CD14-positive monocyte (primary cell): ENCODE measurements at regions not wholly inside any gene's neighbourhood (a gene's known extent, or its start where the extent isn't known, plus 50 kb on each side); places are given as distances from the start of the nearest gene placed in this dataset.

ENCODE experiments used
- DNase-seq, 3 donors: peaks; one replicate each; pipeline ENCODE4 v3.0.0-alpha.2; 2011 to 2022
- H2AFZ ChIP-seq: 2 replicates; pipeline ENCODE4 v1.6.0; 2012; ENCODE audit warnings: mild to moderate bottlenecking, low read depth, low read length, inconsistent platforms; ENCODE audit not compliant: insufficient read depth, poor library complexity, severe bottlenecking
- H3K27ac ChIP-seq, 2 donors: 1 replicate in 1 of 2; 2 replicates in 1 of 2; pipeline ENCODE4 v1.5.1; 2012 to 2013; ENCODE audit warnings: low read length in 2 of 2, control low read depth in 1 of 2, inconsistent platforms in 1 of 2, low read depth in 1 of 2, mild to moderate bottlenecking in 1 of 2
- H3K27me3 ChIP-seq, 2 donors: one replicate each; pipeline versions ENCODE4 v1.6.0 to v1.6.1; 2011 to 2013; ENCODE audit warnings: low read length in 2 of 2; ENCODE audit not compliant: control insufficient read depth in 2 of 2, insufficient read depth in 2 of 2
- H3K36me3 ChIP-seq, 2 donors: replicated peaks in 1 of 2; 1 replicate in 1 of 2; 2 replicates in 1 of 2; pipeline versions ENCODE4 v1.5.1 to v1.6.1; 2012 to 2013; ENCODE audit warnings: low read length in 2 of 2, control low read depth in 1 of 2, inconsistent platforms in 1 of 2, mild to moderate bottlenecking in 1 of 2; ENCODE audit not compliant: insufficient read depth in 2 of 2, control insufficient read depth in 1 of 2
- H3K4me1 ChIP-seq, 2 donors: 1 replicate in 1 of 2; 2 replicates in 1 of 2; pipeline versions ENCODE4 v1.5.1 to v1.6.1; 2012 to 2013; ENCODE audit warnings: low read length in 2 of 2, control low read depth in 1 of 2, inconsistent platforms in 1 of 2, mild to moderate bottlenecking in 1 of 2, moderate library complexity in 1 of 2; ENCODE audit not compliant: insufficient read depth in 2 of 2, control insufficient read depth in 1 of 2
- H3K4me2 ChIP-seq: replicated peaks from 2 replicates; pipeline ENCODE3; 2012; ENCODE audit warnings: low read length, moderate library complexity, mild to moderate bottlenecking; ENCODE audit not compliant: poor library complexity, severe bottlenecking; ENCODE audit errors: extremely low read depth
- H3K4me3 ChIP-seq, 3 experiments: fragments of 200-600 bp in 1 of 3; sonication (generic) in 1 of 3; replicated peaks in 1 of 3; 1 replicate in 2 of 3; 2 replicates in 1 of 3; pipeline ENCODE4 v1.5.1; 2011 to 2013; ENCODE audit warnings: low read length in 3 of 3, mild to moderate bottlenecking in 3 of 3, control low read depth in 2 of 3, low read depth in 2 of 3, inconsistent platforms in 1 of 3, moderate library complexity in 1 of 3
- H3K79me2 ChIP-seq: 2 replicates; pipeline ENCODE4 v1.6.0; 2012; ENCODE audit warnings: mild to moderate bottlenecking, control low read depth, inconsistent platforms, low read length, moderate library complexity; ENCODE audit not compliant: insufficient read depth
- H3K9ac ChIP-seq: 2 replicates; pipeline ENCODE4 v1.6.0; 2017; ENCODE audit warnings: low read length, mild to moderate bottlenecking; ENCODE audit not compliant: insufficient read depth, poor library complexity, severe bottlenecking
- H3K9me3 ChIP-seq, 2 donors: replicated peaks in 1 of 2; 1 replicate in 1 of 2; 2 replicates in 1 of 2; pipeline versions ENCODE4 v1.5.1 to v1.6.1; 2012 to 2013; ENCODE audit warnings: low read length in 2 of 2, control low read depth in 1 of 2; ENCODE audit not compliant: control insufficient read depth in 1 of 2, insufficient read depth in 1 of 2
- H4K20me1 ChIP-seq: 2 replicates; pipeline ENCODE4 v1.6.0; 2012; ENCODE audit warnings: mild to moderate bottlenecking, low read length, control low read depth, moderate library complexity; ENCODE audit not compliant: insufficient read depth
- H3K27ac Mint-ChIP-seq, 7 donors: one replicate each; pipeline ENCODE4 v1.8.0; 2020; ENCODE audit warnings: mild to moderate bottlenecking in 7 of 7, mixed read lengths in 7 of 7, moderate library complexity in 6 of 7, inconsistent platforms in 2 of 7
- H3K27me3 Mint-ChIP-seq, 3 donors: one replicate each; pipeline ENCODE4 v1.8.0; 2021 to 2022; ENCODE audit warnings: low read depth in 3 of 3, mild to moderate bottlenecking in 3 of 3, mixed read lengths in 3 of 3, moderate library complexity in 3 of 3, inconsistent platforms in 1 of 3
- H3K36me3 Mint-ChIP-seq, 2 donors: one replicate each; pipeline ENCODE4 v1.8.0; 2020; ENCODE audit warnings: mixed read lengths in 2 of 2, inconsistent platforms in 1 of 2, mild to moderate bottlenecking in 1 of 2
- H3K4me1 Mint-ChIP-seq: one replicate; pipeline ENCODE4 v1.8.0; 2020; ENCODE audit warnings: mild to moderate bottlenecking, mixed read lengths
- H3K4me3 Mint-ChIP-seq, 2 donors: one replicate each; pipeline ENCODE4 v1.8.0; 2020; ENCODE audit warnings: mild to moderate bottlenecking in 2 of 2, mixed read lengths in 2 of 2, moderate library complexity in 1 of 2
- H3K9me3 Mint-ChIP-seq, 7 donors: one replicate each; pipeline ENCODE4 v1.8.0; 2020 to 2022; ENCODE audit warnings: mixed read lengths in 7 of 7, mild to moderate bottlenecking in 6 of 7, moderate library complexity in 6 of 7, inconsistent platforms in 2 of 7
- WGBS: methylation state at CpG from one replicate; pipeline ENCODE4 v1.1.5; 2013; ENCODE audit warnings: missing lambda C conversion rate; ENCODE audit not compliant: insufficient coverage; 5-methylcytosine and 5-hydroxymethylcytosine counted together
- intact Hi-C, 2 donors: fragments of 100-400 bp; cut with micrococcal nuclease; formaldehyde crosslinking; loops; one replicate each; pipeline versions ENCODE4 v1.15.0 to v1.15.1; 2023
- TF ChIP-seq, protein P1 (sequence below): fragments of 200-600 bp; IDR thresholded peaks from one replicate; pipeline ENCODE4 v1.8.0; 2022; ENCODE audit warnings: antibody characterized with exemption, mild to moderate bottlenecking

DNA sequence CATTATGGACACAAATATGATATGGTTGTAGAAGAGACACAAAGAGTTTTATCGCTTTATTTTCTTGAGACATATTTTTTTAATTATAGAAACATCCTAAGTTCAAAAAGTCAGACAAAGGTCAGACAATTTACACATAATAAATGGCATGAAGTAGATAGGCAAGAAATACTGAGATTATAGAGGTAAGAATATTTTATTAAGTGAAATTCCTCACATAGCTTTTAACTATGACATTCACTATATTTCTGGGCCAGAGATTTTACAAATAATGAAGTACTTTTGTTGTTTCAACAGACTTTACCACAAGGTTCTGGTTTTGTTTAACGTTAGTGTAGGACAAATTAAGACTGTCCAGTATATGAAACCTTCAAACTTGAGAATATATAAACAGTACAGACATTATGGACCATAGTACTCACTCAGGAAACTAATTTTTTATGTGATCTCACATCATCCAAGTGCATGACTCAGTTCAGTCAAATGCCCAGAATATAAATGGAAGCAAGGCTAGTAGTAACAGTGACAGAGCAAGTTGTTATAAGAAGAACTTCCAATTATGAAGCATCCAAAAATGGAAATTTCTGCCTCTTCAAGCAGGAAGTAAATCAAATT lies 394.8 kb downstream of the KCNJ2 start:
- TF ChIP-seq, protein P1, sequence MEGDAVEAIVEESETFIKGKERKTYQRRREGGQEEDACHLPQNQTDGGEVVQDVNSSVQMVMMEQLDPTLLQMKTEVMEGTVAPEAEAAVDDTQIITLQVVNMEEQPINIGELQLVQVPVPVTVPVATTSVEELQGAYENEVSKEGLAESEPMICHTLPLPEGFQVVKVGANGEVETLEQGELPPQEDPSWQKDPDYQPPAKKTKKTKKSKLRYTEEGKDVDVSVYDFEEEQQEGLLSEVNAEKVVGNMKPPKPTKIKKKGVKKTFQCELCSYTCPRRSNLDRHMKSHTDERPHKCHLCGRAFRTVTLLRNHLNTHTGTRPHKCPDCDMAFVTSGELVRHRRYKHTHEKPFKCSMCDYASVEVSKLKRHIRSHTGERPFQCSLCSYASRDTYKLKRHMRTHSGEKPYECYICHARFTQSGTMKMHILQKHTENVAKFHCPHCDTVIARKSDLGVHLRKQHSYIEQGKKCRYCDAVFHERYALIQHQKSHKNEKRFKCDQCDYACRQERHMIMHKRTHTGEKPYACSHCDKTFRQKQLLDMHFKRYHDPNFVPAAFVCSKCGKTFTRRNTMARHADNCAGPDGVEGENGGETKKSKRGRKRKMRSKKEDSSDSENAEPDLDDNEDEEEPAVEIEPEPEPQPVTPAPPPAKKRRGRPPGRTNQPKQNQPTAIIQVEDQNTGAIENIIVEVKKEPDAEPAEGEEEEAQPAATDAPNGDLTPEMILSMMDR: no peak
- Histone ChIP-seq H3K9me3 (no peaks in the 10 kb centered on the region), H3K79me2 (no peaks in the 10 kb centered on the region), H3K9ac (no peak overlapping the region), H3K4me3 (no peak overlapping the region), H3K4me2 (no peak overlapping the region), H3K36me3 (no peaks in the 10 kb centered on the region), H2AFZ (no peak overlapping the region), H3K4me1 (no peaks in the 10 kb centered on the region), H4K20me1 (no peaks in the 10 kb centered on the region), H3K27ac (no peak overlapping the region), H3K27me3 (no peaks in the 10 kb centered on the region)
- no CpG with 5 or more reads among the region's 2 CpGs for WGBS
- Mint-ChIP-seq H3K27me3 (no peaks in the 10 kb centered on the region), H3K4me1 (no peaks in the 10 kb centered on the region), H3K36me3 (no peaks in the 10 kb centered on the region), H3K9me3 (peaks cover 0 to 5% (median 2%) of the 10 kb centered on the region in 7 donors), H3K4me3 (no peak overlapping the region), H3K27ac (no peak overlapping the region)
- intact Hi-C loops: no loop called here
- no peak for DNase-seq

DNA sequence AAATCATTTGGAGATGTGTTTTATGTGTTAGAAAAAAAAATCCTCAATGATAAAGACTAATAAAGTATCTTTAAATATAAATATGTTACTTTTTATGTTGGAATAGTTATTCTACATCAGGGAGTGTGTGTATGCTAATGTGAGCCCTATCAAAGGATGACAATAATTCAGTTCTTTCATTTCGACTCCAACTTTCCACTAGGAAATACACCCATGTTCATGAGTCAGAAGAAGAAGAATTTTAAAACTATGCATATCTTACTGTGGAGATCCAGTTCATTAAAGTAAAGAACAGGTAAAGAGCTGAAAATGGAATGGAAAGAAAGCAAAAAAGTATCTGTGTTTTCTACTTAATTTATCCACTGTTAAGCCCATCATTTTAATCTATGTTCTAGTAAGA lies 399.8 kb downstream of the KCNJ2 start:
- Histone ChIP-seq H3K4me1 (no peaks in the 10 kb centered on the region), H2AFZ (no peak overlapping the region)
- H3K4me3 Mint-ChIP-seq: no peak overlapping the region

More for the DNA sequence above, 399.8 kb downstream of the KCNJ2 start:
- Mint-ChIP-seq H3K36me3 (no peaks in the 10 kb centered on the region), H3K27ac (no peak overlapping the region), H3K4me1 (no peaks in the 10 kb centered on the region), H3K9me3 (peaks cover 0 to 5% (median 2%) of the 10 kb centered on the region in 7 donors), H3K27me3 (no peaks in the 10 kb centered on the region)
- TF ChIP-seq, protein P1: no peak
- Histone ChIP-seq H3K9me3 (no peaks in the 10 kb centered on the region), H3K4me2 (no peak overlapping the region), H3K27me3 (no peaks in the 10 kb centered on the region), H3K36me3 (no peaks in the 10 kb centered on the region), H3K79me2 (no peaks in the 10 kb centered on the region), H3K27ac (no peak overlapping the region), H4K20me1 (no peaks in the 10 kb centered on the region), H3K9ac (no peak overlapping the region), H3K4me3 (no peak overlapping the region)
- no CpG with 5 or more reads among the region's 1 CpG for WGBS
- intact Hi-C loops: no loop called here
- no peak for DNase-seq
